T-helper 1 cell (primary cell): ENCODE measurements at regions not wholly inside any gene's neighbourhood (a gene's known extent, or its start where the extent isn't known, plus 50 kb on each side); places are given as distances from the start of the nearest gene placed in this dataset.
"Not testable (repeated sequence)": the region's sequence is repeated elsewhere in the genome, so short reads cannot be mapped to it uniquely, and the experiment has no call there.

Experiments used
- DNase-seq, 5 donors: peaks; one replicate each; pipeline ENCODE4 v3.0.0-alpha.2; 2012 to 2020

DNA sequence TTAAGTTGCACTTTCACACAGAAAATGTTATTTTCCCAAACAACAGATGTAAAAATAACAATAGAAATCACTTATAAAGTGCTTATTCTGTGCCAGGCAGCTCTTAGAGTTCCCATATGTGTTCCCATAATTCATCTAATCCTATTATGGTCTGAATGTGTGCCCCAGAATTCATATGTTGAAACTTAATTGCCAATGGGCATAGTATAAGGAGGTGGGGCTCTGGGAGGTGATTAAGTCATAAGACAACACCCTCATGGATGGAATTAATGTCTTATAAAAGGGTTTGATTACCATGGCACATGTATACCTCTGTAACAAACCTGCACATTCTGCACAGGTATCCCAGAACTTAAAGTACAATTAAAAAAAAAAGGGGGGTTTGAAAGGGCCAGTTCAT, 92.7 kb downstream of the FZD1 start:
- no peak for DNase-seq

DNA sequence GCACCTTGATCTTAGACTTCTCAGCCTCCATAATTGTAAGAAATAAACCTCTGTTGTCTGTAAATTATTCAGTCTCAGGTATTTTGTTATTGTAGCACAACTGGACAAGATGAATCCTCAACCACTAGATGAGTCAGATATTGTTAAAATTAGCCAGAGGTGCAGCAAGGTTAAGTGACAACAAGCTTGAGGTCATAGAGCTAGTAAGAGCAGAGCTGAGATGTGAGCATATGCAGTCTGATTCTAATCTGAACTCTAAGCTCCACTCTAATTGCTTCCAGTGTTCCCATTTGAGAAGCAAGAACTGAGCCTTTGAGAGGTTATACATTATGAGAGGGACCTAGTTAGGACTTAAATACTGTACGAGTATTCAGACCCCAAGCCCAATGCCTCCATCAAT, 93.1 kb downstream of the FZD1 start:
- no peak for DNase-seq

DNA sequence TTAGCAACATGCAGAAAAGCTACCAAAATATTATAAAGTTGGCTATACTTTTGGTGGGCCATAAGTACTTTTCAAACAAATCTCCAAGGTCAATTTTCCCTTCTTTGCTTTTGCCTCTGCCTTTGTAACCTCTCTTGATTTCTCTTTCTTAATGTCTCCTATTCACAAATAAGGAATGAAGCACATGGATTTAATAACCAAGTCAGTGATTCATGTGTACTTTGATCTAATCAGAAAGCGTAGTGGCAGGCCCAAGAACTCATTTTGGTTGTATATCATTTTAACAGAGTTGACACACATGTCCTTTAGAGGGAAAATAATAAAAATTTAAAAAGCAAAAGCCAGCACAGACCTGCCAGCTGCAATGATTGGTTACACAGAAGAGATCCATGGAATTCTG, 93.7 kb downstream of the FZD1 start:
- DNase-seq = no peak

DNA sequence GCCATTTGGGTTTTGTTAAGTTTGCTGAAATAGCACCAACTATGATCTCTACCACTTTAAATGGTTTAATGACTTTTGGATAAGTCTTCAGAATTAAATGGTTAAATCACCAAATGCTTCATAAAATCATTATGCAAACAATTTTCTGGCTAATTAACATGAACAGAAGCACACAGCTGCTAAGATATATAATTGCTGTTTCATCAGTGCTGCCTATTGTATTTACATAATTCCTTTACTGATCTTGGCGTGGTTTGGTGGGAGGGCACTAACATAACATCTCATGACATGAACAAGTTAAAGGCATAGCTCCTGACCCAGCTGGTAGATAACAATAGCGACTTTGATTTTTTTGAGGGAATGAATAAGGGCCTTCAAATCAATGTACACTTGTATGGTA, 94.1 kb downstream of the FZD1 start:
- no peak for DNase-seq

DNA sequence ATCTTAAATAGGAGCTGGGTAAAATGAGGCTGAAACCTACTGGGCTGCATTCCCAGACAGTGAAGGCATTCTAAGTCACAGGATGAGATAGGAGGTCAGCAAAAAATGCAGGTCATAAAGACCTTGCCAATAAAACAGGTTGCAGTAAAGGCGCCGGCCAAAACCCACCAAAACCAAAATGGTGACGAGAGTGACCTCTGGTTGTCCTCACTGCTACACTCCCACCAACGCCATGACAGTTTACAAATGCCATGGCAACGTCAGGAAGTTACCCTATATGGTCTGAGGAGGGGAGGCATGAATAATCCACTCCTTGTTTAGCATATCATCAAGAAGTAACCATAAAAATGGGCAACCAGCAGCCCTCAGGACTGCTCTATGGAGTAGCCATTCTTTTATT, 100.9 kb downstream of the FZD1 start:
- DNase-seq = not testable (repeated sequence)

DNA sequence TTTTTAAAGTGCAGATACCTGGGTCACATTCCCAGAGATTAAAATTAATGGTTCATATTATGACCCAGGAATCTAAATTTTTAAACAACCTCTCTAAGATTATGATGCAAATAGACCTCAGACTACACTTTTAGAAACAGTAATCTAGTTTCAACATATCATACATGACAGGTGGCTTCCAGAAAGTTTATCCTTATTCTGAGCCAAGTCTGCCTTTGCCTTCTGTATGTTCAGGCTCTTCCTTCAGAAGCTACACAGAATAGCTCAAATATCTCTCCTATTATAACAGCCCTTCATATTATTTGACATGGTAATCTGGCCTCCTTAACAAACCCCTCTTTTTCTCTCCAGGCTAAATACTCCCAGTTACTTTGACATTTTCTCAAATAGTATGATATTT, 101.9 kb downstream of the FZD1 start:
- no peak for DNase-seq

DNA sequence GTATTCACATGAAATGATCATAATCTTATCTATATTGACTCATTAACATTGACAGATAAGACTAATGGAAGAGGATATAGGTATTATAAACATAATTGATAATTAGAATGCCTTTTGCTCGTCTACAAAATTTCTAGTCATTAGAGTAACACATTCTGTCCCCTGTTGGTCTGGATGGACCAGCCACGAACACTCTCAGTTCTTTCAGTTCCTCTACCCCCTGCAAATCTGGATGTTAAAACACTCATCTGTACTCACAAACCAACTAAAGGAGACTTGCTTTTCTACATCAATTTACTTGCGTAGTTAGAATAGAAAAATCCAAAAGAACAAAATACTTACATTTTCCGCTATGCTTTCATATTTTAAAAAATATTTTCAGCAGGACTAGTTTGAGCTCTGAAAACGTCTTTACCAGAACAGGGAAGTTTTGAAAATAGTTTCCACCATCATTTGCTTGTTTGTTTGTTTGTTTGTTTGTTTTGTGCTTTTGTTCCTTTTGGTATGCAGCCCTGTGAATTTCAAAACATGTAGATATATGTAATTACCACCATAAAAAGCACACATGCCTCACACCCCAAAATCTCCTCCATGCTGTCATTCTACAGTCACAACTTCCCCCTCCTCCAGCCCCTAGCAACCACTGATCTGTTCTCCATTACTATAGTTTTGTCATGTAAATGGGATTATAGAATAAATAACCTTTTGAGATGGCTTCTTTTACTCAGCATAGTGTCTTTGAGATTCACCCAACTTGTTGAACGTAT, 103.8 kb downstream of the FZD1 start:
- DNase-seq = no peak

DNA sequence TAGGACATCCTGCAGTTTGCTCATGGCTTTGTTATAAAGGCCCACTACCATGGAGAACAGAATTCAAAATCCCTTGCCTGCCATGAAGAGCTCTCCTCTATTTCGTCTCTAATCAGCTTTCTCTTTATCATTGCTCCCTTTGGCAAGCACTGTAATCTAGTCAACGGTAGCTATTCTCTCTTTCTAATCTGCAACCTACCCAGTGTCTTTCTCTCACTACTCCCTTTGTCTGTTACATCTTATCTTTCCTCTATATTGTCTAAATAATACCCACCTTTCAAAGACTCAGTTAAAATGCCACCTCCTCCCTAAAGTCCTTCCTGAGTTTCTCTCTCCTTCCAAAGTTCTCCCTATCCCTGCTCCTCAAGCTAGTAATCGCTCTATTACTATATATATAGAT, 108.1 kb downstream of the FZD1 start:
- DNase-seq = no peak

DNA sequence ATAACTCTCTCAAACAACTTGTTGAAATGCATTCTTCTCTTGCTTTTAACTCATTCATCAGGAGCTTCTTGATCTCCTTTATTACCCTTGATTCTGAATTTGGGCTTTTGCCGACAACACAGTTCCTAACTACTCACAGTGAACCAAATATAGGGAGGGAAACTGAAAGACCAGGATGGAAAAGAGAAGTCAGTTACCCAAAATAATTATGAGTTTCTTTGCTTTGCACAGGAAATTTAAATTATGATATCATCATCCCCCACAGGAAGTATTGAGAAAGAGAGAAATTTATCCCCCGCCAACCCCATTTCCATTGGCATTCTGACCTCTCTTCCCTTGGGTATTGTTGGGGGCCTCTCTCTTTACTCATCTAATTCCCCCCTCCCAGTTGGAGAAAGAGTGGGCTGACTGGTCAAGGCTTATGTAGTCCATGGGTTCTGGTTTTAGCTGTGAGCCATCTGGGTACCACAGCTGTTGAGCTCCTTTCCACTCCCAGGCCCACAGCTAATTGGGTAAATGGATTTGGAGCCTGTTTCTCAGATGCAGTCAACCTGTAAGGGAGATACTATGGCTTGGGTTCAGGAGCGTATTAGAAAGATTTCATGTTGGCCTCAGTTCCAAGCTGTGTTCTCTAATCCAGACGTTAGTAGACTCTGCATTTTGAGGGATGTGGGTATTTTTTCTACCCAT, 109.0 kb downstream of the FZD1 start:
- DNase-seq = no peak

DNA sequence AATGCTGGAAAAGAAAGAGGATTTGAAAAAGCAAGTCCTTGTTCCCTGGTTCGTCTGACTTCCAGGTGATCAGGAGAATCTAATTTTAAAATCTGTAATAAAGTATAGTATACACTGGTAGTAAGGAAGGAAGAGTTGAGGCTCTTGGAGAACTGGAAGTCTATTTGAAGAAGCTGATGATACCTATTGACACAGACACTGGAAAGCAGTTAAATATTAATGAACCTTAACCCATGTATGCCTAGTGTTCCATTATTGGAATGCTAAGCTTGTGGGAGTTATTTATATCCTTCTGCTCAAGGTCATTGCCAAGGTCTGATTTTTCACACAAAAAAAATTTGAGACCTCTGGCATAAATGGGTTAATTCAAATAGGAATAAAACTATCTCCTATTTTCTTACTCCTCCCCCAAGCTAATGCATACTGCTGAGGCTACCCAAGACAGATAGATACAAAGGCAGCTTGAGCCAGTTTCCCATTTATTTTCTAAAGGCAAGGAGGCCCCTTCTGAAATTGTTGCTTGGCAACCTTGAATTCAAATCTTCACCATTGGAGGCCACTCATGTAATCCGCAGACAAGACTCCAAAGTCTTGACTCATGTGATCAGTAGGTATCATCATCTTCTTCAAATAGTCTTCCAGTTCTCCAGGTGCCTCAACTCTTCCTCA, 110.2 kb downstream of the FZD1 start:
- no peak for DNase-seq

DNA sequence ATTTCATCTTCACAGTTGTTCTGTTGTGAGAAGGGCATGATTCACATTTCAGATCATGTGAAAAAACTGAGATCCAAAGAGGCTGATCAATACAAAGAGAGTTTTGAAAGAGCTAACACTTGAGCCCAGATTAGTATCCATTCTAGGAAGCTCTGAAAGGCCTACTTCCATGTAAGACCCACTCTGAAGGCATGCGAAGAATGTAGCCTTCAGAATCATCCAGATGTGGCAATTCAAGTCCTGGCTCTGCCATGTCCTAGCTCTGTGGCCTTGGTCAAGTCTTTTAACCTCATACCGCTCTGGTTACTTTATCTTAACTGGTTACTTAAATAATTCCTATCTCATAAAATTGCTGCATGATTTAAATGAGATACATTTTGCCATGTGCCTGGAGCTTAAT, 111.1 kb downstream of the FZD1 start:
- no peak for DNase-seq

DNA sequence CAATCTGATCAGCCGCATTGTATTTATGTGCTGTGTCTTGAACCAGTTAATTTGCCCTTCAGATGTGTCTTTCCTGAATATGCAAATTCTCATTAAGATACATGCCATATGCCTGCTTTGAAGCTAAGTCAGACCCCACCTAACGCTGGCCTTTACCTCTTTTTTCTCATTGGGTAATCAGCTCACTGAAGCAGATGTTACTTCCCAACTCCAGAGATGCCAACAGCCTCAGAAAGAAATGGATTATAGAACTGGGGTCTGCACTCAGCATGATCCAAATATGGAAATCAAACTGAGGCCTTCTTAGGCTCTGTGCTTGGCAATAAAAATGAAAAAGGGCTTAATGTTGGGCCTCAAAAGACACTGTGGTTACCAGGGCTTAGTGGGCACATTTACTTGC, 113.9 kb downstream of the FZD1 start:
- DNase-seq = no peak

DNA sequence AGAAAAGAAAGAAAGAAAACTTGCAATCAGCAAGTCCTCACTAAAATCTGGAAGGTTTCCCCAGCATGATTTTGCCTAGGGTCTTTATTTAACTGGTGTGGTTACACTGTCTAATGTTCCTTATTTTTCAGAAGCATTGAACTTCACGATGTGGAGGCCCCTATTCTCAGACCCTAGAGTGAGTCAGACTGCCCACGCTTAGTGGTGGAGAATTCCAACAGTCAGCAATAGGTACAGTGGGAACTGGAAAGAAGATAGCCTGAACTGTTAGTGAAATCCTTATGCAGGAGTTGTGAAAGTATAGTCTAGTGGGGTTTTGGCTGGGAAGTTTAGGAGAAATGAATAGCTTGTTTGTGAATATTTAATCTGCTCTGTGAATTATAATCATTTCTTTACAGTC, 115.0 kb downstream of the FZD1 start:
- DNase-seq = no peak

DNA sequence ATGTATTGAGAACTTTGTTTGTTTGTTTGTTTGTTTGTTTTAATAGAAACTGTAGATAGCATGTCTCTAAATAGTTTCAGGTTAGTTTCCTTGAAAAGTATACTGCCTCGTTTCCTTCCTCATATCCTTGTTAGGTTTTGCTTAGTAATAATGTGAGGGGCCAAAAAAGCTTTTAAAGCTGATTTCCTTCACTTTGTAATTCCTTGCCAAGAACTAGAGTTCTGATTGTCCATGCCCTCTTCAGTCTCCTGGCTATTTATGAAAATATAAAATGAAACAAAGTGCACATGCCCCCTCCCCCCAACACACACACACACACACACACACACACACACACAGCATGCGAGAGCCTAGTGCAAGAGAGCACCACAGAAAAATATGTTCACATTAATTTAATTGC, 115.8 kb downstream of the FZD1 start:
- no peak for DNase-seq

DNA sequence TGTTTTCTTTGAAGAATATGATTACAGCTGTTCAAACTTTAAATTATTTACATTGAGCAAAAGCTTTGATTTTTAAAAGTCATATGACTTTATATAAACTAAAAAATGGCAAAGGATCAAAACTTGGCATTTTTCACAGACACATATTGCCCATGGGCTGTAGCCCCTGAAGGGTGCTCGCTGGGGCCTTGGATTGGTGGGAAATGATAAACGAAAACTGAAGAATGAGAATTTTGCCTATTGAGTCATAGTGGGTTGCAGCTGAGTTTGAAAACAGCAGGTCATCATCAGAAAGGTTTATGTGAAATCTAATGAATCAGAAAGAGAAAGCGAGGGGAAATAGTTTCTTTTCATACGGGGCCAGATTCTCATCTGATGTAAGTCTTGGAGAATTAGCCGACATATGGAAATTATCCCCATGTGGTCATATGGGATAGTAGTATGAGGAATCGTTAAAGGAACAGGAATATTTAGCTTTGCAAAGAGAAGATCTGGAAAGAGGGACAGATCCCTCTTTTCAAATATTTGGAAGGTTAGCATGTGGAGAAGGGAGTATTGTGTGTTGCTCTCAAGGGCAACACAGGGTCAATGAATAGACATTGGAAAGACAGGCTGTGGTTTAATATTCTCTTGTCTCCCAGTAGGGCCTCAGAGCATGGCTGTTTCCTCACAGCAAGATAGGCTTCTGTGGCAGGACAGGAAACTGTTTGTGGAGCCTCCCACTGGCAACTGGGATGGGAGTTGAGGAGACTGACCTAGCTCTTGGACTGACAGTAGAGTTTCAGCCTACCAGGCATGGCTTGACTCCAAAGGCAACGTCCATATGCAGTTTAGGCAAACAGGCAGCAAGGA, 119.0 kb downstream of the FZD1 start:
- DNase-seq = no peak

DNA sequence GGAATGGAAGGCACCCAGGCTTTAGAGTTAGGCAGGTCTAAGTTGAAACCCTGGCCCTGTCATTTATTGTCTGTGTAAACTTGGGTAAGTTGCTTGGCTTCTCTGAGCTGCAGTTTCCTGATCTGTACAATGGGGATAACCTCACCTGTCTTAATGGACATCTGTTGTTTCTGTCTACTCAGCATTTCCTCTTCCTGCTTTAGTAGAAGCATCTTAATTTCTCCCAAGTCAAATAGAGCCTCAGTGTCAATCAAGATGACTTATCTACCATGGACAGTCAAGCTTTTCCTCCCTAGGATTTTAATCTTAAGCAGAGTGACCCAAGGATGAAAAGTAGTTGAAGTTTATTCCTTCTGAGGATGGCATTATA, 119.7 kb downstream of the FZD1 start:
- DNase-seq = no peak

DNA sequence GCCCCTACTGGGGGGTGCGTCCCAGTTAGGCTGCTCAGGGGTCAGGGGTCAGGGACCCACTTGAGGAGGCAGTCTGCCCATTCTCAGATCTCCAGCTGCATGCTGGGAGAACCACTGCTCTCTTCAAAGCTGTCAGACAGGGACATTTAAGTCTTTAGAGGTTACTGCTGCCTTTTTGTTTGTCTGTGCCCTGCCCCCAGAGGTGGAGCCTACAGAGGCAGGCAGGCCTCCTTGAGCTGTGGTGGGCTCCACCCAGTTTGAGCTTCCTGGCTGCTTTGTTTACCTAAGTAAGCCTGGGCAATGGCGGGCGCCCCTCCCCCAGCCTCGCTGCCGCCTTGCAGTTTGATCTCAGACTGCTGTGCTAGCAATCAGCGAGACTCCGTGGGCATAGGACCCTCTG, 130.5 kb downstream of the FZD1 start:
- DNase-seq = not testable (repeated sequence)

DNA sequence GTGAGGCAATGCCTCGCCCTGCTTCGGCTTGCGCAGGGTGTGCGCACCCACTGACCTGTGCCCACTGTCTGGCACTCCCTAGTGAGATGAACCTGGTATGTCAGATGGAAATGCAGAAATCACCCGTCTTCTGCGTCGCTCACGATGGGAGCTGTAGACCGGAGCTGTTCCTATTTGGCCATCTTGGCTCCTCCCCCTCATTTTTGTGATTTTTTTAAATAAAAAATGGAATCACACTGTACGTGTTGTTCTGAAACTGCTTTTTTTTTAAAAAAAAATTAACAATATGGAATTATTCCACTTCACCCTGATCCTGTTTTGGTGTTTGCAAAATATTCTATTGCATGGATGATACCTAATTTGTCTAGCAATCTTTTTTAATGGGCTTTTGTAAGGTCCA, 131.1 kb downstream of the FZD1 start:
- not testable (repeated sequence) for DNase-seq

DNA sequence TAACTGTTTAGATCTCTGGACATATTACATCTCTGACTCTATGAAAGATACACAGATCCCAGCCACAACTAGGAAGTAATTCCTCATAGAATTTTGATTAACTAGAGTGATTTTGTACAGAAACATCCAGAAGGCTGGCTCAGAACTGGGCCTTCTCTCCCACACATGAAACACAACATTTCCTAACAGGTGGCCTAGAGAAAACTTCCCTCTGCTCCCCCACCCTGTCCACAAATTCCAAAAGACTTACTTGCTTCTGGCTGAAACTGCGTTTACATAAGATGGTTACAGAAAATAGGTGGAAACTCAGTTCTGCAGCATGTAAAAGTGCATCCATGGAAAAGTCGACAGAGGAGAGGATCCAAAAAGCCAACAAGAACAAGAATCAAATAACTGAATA, 132.9 kb downstream of the FZD1 start:
- no peak for DNase-seq

DNA sequence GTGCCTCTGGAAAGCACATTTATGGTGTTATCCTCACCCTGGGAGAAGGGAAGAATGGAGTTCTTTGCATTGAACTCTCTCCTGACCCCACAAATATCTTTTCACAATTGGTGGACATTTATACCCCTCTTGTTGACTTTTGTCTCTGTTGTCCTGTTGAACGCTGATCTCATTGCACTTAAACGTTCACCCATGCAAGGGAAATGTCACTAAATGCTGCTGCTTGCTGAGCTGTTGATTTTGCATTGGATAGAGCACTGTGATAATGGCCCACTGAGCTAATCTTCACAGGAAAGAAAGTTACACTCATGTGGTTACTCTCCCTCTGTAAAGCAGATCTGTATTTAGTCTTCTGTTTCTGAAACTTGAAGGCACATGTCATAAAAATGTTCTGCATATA, 133.4 kb downstream of the FZD1 start:
- DNase-seq = no peak

DNA sequence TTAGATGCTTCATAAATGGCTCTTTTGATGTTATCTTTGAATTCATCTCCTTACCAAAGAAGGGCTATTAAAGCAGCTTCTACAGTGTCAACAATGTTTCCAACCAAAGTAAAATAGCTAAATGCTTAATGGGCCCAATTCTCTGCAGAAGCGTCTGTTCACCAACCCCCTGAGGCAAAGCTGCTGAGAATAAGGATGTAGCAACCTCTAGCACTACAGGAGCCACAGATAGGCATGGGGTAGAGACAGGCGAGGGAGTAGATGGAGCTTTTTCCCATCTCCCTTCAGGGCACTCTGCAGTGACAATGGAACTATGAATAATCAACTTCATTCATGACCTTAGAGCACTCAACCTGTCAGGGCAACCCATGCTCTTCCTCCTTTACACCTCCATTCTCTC, 134.1 kb downstream of the FZD1 start:
- DNase-seq = no peak

DNA sequence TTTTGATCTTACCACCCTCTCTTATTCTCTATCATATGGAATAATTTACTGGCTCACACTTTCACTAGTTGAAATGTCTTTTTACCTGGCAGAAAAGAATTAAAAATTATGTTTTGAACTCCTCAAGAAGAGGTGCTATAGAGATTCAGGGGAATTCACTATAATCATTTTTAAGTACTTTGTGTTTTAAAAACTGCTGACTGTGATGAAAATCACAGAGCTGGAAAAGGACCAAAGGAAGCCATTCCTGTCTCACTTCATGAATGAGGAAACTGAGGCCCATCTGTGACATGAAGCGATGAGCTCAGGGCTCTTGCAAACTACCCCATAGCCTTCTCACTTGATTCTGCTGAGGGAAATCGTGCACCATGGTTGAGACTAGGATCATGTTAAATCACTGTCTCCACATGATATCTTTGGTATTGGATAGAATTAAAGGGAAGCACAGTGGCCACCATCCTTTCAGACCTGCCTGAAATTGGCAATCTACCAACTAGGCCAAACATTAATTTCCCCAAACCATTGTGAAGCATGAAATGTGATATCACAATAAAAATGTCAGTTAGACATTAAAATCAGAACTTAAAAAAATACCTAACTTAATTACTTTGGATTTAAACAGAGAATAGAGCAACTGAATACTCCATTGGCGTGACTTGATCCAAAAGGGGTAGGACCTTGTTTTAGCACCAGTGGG, 141.0 kb downstream of the FZD1 start:
- DNase-seq = no peak

DNA sequence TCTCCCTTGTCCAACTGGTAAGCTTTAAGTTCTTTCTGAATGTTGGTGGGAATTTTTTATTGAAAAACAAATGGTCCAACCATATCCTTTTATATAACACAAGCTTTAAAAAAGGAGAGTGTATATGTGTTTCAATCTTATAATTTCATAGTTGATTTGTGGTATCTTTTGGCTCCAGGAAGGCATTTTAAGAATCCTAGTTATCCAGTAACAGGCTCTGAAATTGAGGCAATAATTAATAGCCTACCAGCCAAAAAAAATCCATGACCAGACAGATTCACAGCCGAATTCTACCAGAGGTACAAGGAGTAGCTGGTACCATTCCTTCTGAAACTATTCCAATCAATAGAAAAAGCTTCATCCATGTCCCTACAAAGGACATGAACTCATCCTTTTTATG, 141.6 kb downstream of the FZD1 start:
- DNase-seq = not testable (repeated sequence)
